ENCODE measurements at regions not wholly inside any gene's neighbourhood (a gene's known extent, or its start where the extent isn't known, plus 50 kb on each side); places are given as distances from the start of the nearest gene placed in this dataset.

- no peak overlapping the region for H3K27ac ChIP-seq (ENCODE audit: low read depth, low read length, poor library complexity, severe bottlenecking)
- H3K4me3 ChIP-seq (ENCODE audit: low read depth, low read length, poor library complexity, severe bottlenecking): no peak overlapping the region
- ChIA-PET POLR2A (ENCODE audit: low non-redundant PET) (no interaction called here), CTCF (no interaction called here)
- H3K4me1 ChIP-seq (ENCODE audit: insufficient read depth, low read length, poor library complexity, severe bottlenecking): no peaks in the 10 kb centered on the region
- no peak for DNase-seq (ENCODE audit: low spot score)
- BruUV-seq (replicated peaks): no TSS peak
- H3K9me3 ChIP-seq (ENCODE audit: low read depth, low read length, poor library complexity, severe bottlenecking): no peaks in the 10 kb centered on the region
- TF ChIP-seq EZH2 (IDR thresholded peaks at IDR 0.05; ENCODE audit: borderline replicate concordance, low read depth, low read length, poor library complexity, severe bottlenecking) (no peak), CTCF (conservative IDR thresholded peaks at IDR 0.05; ENCODE audit: low read depth, low read length) (no peak)
- no peaks in the 10 kb centered on the region for H3K27me3 ChIP-seq (replicated peaks; ENCODE audit: insufficient read depth, low read depth, low read length, poor library complexity)
- no peaks in the 10 kb centered on the region for H3K36me3 ChIP-seq (ENCODE audit: insufficient read depth, low read length, poor library complexity, severe bottlenecking)
- intact Hi-C loops (cut with micrococcal nuclease; ENCODE audit: unreplicated experiment): no loop called here
Measured at GRCh38 chr10:78415111-78415510, 381.4 kb downstream of the RPS24 start.

GRCh38 chr10:78416031-78417011, 382.7 kb downstream of the RPS24 start:
- Histone ChIP-seq H3K4me1 (ENCODE audit: insufficient read depth, low read length, poor library complexity, severe bottlenecking) (no peaks in the 10 kb centered on the region), H3K4me3 (ENCODE audit: low read depth, low read length, poor library complexity, severe bottlenecking) (no peak overlapping the region), H3K36me3 (ENCODE audit: insufficient read depth, low read length, poor library complexity, severe bottlenecking) (no peaks in the 10 kb centered on the region), H3K27ac (ENCODE audit: low read depth, low read length, poor library complexity, severe bottlenecking) (no peak overlapping the region), H3K27me3 (replicated peaks; ENCODE audit: insufficient read depth, low read depth, low read length, poor library complexity) (no peaks in the 10 kb centered on the region), H3K9me3 (ENCODE audit: low read depth, low read length, poor library complexity, severe bottlenecking) (no peaks in the 10 kb centered on the region)
- intact Hi-C loops (cut with micrococcal nuclease; ENCODE audit: unreplicated experiment): no loop called here
- POLR2A ChIA-PET (ENCODE audit: low non-redundant PET): no interaction called here
- peak; percentile 59 for DNase-seq (ENCODE audit: low spot score)
- TF ChIP-seq EZH2 (IDR thresholded peaks at IDR 0.05; ENCODE audit: borderline replicate concordance, low read depth, low read length, poor library complexity, severe bottlenecking) (no peak), CTCF (conservative IDR thresholded peaks at IDR 0.05; ENCODE audit: low read depth, low read length) (no peak)
- CTCF ChIA-PET: no interaction called here
- BruUV-seq (replicated peaks): no TSS peak

GRCh38 chr10:78417425-78418370, 384.0 kb downstream of the RPS24 start:
- H3K27me3 ChIP-seq (replicated peaks; ENCODE audit: insufficient read depth, low read depth, low read length, poor library complexity): no peaks in the 10 kb centered on the region
- H3K36me3 ChIP-seq (ENCODE audit: insufficient read depth, low read length, poor library complexity, severe bottlenecking): no peaks in the 10 kb centered on the region
- H3K4me3 ChIP-seq (ENCODE audit: low read depth, low read length, poor library complexity, severe bottlenecking): no peak overlapping the region
- H3K4me1 ChIP-seq (ENCODE audit: insufficient read depth, low read length, poor library complexity, severe bottlenecking): no peaks in the 10 kb centered on the region
- intact Hi-C loops (cut with micrococcal nuclease; ENCODE audit: unreplicated experiment): no loop called here
- TF ChIP-seq EZH2 (IDR thresholded peaks at IDR 0.05; ENCODE audit: borderline replicate concordance, low read depth, low read length, poor library complexity, severe bottlenecking): no peak
- no peak for TF ChIP-seq CTCF (conservative IDR thresholded peaks at IDR 0.05; ENCODE audit: low read depth, low read length)
- CTCF ChIA-PET: no interaction called here
- no peak for DNase-seq (ENCODE audit: low spot score)
- no peaks in the 10 kb centered on the region for H3K9me3 ChIP-seq (ENCODE audit: low read depth, low read length, poor library complexity, severe bottlenecking)
- no TSS peak for BruUV-seq (replicated peaks)
- POLR2A ChIA-PET (ENCODE audit: low non-redundant PET): no interaction called here
- no peak overlapping the region for H3K27ac ChIP-seq (ENCODE audit: low read depth, low read length, poor library complexity, severe bottlenecking)
